GM12873 (cell line): ENCODE measurements at regions not wholly inside any gene's neighbourhood (a gene's known extent, or its start where the extent isn't known, plus 50 kb on each side); places are given as distances from the start of the nearest gene placed in this dataset.

Experiments
- CTCF ChIP-seq: IDR thresholded peaks from 2 replicates; pipeline ENCODE4 v1.5.1; 2012; ENCODE audit warnings: low read depth, mild to moderate bottlenecking, moderate library complexity, low read length, control low read depth; ENCODE audit not compliant: insufficient read depth; ENCODE audit errors: missing control alignments

DNA sequence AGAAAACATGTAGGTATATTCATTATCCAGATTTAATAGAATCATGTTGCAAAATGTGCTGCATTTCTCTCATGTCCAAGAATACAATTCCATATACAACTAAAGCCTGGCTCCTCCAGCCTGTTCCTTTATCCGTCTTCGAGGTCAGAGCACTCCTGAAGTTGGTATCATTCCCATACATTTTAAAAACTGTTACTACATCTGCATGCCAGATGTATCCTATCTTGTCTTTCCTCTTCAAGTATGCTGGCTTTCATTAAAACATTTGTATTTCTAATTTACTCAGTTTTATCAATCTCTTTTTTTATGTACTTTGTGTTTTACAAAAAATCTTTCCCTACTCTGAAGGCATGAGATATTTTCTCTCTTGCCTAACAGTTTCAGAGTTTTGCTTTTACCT lies 536.6 kb upstream of the USP24 start:
- TF ChIP-seq CTCF: no peak

GRCh38 chr1:55750628-55750995 lies 535.4 kb upstream of the USP24 start:
- no peak for TF ChIP-seq CTCF

GRCh38 chr1:55749975-55750627 lies 534.9 kb upstream of the USP24 start:
- no peak for TF ChIP-seq CTCF

DNA sequence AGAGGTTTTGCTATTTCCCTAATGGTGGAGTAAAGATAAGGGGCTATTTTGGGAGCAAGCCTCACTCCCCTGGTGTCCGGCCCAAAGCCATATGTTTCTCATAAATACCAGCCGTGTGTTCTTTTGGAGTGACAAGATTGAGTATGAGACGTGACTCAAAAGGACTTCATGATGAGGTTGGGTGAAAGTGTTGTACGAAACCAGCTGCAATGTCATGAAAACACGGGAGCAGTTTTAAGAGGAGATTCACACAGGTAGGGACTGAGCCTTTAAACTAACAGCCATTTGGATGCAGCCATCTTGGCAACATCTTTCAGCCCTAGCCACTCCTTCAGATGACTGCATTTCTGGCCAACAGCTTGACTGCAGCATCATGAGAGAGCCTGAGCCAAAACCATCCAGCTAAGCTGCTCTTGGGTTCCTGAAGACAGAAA lies 532.3 kb upstream of the USP24 start:
- no peak for TF ChIP-seq CTCF

- TF ChIP-seq CTCF: no peak
Observed at GRCh38 chr1:55746710-55747109, 531.5 kb upstream of the USP24 start.

GRCh38 chr1:55741516-55741915 lies 526.4 kb upstream of the USP24 start:
- no peak for TF ChIP-seq CTCF

DNA sequence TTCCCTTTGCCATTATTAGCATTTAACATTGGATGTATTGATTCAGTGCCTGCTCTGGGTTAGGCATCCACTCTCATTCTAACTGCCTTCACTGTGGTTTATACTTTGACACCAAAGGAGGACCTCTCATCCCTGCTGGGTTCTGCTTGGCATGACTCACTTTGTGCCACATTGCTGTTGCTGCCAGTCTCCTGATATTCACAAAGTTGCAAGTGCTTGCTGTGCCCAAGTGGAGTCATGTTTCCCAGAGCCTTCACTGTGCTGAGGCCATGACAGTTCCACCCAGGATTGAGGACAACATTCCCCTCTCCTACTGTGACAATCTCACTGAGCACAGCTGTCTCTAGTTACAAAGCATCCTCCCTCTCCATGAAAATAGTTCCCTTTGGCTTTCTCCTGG lies 519.9 kb upstream of the USP24 start:
- no peak for TF ChIP-seq CTCF
